ENCODE measurements at regions not wholly inside any gene's neighbourhood (a gene's known extent, or its start where the extent isn't known, plus 50 kb on each side); places are given as distances from the start of the nearest gene placed in this dataset.

DNA sequence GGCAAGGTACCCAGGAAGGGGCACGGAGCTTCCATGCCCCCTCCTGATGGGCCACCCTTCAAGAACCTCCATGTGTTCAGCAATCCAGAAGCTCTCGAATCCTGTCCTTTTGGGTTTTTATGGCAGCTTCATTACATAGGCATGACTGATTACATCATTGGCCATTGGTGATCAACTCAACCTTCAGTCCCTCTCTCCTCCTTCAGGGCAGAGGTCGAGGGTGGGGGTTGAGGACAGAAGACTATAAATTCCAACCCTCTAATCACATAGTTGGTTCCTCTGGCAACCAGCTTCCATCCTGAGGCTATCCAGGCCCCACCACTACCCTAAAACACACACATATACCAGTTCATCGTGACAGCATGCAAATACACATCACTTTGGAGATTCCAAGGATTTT is 135.7 kb downstream of the ZNF281 start:
- TF ChIP-seq, protein P1, sequence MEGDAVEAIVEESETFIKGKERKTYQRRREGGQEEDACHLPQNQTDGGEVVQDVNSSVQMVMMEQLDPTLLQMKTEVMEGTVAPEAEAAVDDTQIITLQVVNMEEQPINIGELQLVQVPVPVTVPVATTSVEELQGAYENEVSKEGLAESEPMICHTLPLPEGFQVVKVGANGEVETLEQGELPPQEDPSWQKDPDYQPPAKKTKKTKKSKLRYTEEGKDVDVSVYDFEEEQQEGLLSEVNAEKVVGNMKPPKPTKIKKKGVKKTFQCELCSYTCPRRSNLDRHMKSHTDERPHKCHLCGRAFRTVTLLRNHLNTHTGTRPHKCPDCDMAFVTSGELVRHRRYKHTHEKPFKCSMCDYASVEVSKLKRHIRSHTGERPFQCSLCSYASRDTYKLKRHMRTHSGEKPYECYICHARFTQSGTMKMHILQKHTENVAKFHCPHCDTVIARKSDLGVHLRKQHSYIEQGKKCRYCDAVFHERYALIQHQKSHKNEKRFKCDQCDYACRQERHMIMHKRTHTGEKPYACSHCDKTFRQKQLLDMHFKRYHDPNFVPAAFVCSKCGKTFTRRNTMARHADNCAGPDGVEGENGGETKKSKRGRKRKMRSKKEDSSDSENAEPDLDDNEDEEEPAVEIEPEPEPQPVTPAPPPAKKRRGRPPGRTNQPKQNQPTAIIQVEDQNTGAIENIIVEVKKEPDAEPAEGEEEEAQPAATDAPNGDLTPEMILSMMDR (IDR thresholded peaks at IDR 0.05) = no peak
- no peak for TF ChIP-seq POLR2A (IDR thresholded peaks at IDR 0.05)
